Frontal cortex (tissue), 3 donors: ENCODE measurements at regions not wholly inside any gene's neighbourhood (a gene's known extent, or its start where the extent isn't known, plus 50 kb on each side); places are given as distances from the start of the nearest gene placed in this dataset.

Source experiments
- DNase-seq, 2 donors: peaks; one replicate each; pipeline ENCODE4 v3.0.0; 2012; ENCODE audit warnings: low spot score in 2 of 2
- FAIRE-seq: peaks from 2 replicates; lab custom pipeline; 2012; peaks lifted over from hg19 to GRCh38; lab: Jason Lieb, UNC
- donor health status: control.
- donor health status: control.
- donor health status: control.

DNA sequence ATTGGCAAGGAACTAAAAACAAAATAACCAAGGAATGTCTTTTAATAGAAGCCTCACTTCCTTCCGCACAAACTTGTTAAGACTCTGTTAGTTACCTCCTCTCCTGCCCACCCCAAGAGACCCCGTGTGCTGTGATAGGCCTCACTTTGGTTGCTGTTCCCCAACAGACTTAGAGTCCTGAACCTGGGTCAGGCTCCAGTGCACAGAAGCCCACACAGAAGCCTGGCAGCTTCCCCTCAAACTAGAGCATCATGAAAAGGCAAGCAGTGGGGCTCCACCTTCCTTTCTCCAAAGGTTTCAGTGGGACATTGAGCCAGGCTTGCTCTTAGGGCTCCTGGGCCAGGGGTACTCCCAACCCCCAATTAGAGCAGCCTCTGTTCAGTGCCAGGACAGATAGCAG lies 230.5 kb downstream of the ESM1 start:
- no peak for FAIRE-seq
- no peak for DNase-seq

DNA sequence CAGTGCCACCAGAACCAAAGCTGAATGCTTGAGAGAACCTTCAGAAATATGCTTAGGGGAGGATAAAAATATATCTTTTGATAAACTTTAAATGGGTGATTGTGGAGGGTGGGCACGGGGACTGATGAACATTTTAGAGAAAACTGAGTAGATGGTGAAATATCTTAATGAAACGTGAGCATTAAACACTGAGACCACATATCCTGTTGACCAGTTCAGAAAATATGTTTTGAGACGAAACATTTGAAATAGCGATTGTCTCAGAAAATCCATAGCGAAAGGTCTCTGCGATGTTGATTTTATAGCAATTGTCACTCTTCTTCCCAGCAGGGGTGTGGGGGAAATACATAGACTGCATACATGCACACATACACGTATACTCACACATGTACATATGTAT lies 231.0 kb downstream of the ESM1 start:
- no peak for FAIRE-seq
- no peak for DNase-seq

DNA sequence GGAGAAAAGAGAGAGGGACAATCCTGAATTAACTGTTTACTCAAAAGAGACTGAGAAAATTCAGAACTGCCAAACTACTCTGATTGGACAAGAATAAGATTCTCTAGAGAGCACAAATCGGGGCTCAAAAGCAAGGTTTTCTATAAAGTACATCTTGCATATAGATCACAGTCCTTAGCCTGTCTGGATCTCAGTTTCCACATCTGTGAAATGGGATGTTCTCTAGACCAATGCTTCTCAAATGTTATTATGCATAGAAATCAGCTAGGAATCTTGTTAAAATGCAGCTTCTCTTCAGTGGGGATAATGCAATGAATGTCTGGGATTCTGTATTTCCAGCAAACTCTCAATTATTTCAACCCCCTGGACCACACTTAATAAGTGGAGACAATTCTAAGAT lies 231.6 kb downstream of the ESM1 start:
- no peak for FAIRE-seq

DNA sequence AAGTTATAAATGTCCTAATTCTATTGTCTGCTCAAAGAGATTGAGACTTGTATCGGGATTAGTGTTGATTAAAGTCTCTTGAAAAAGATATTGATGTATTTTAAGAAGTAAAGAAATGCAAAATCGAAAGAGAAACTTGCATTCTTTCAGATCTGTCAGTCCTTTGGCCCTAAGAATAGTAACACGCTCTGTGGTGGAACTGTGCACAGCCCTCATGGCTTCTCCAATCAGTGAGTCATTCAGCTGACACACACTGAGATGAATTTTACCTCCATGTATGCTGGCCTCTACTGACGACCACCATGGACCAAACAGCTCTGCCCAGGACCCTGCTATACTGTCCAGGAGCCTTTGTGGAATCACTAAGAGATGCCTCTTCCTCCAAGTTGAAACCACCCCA lies 232.4 kb downstream of the ESM1 start:
- no peak for DNase-seq
- FAIRE-seq = no peak

More for the DNA sequence above, 231.6 kb downstream of the ESM1 start:
- DNase-seq = no peak

DNA sequence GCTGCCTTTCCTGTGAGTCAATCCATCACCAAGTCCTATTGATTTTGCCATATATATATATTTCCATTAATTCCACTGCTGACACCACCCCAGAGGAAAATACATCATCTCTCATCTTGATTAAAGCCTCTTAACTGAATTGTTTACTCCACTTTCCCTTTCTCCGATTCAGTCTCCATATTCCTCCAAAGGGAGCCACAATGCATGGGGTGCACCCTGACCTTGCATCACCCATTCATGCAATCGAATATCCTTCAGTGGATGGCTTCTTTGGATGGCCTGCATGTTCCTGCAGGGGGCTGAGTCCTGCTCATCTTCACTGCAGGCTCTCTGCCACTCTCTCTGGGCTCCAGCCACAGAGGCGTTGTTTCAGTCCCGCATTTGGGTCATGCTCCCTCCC lies 231.0 kb downstream of the SNX18 start:
- DNase-seq = no peak

DNA sequence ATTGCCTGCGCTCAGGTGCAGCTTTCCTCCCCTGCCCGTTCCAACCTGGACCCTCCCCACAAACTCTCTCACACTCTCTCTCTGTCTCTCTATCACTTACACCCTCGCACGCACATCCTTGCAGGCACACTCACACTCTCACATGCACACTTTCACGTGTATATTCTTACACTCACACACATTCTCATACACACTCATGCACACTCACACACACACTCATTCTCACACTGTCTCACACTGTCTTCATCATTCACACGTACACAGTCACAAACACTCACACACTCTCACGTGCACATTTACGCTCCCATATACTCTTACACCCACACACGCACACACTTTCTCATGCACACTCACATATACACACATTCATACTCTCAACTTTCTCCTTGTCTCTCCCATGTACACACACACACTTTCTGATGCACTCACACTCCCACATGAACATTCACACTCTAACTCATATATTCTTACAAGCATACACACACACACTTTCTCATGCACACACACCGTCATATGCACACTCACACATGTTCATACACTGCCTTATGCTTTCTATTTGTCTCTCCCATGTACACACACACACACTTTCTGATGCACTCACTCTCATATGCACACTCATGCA lies 229.3 kb downstream of the SNX18 start:
- FAIRE-seq (no peak), DNase-seq (no peak)

More for the DNA sequence above, 231.0 kb downstream of the SNX18 start:
- no peak for FAIRE-seq

DNA sequence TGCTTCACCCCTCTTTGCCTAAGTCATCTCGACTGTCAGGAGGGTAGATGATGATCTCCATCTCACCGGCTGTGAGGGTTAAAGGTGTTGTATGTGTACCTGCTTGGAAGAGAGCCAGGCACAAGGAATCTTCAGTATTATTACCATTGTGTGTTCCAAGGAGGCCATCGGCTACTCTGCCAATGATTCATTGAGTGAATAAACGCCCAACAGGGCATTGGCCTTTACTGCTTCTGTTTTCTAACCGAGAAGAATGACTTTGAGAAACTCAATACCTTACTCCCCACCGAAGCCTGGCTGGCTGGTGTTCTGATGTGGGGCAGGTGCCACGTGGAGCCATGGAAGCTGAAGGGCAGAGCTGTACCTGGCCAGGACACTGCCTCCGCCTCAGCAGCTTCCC lies 228.8 kb downstream of the SNX18 start:
- DNase-seq (no peak), FAIRE-seq (no peak)

DNA sequence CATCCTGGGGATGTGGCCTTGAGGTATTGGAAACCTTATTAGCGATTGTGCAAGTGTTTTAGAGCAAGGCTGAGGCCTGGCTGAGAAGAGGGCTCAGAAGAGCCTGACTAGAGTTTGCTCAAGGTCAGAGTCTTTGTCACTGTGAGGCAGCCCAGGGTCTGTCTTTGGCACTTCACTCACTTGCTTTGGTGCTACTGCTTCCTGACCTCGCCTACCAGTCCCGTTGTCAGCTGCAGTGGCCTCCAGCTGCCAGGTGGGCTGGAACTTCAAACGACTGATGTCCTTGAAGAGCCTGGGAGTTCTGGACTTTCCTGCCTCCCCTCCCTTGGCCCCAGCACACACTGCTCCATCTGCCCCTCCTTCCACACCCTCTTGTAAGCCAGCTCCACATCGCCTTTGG lies 228.0 kb downstream of the SNX18 start:
- FAIRE-seq (no peak), DNase-seq (no peak)

DNA sequence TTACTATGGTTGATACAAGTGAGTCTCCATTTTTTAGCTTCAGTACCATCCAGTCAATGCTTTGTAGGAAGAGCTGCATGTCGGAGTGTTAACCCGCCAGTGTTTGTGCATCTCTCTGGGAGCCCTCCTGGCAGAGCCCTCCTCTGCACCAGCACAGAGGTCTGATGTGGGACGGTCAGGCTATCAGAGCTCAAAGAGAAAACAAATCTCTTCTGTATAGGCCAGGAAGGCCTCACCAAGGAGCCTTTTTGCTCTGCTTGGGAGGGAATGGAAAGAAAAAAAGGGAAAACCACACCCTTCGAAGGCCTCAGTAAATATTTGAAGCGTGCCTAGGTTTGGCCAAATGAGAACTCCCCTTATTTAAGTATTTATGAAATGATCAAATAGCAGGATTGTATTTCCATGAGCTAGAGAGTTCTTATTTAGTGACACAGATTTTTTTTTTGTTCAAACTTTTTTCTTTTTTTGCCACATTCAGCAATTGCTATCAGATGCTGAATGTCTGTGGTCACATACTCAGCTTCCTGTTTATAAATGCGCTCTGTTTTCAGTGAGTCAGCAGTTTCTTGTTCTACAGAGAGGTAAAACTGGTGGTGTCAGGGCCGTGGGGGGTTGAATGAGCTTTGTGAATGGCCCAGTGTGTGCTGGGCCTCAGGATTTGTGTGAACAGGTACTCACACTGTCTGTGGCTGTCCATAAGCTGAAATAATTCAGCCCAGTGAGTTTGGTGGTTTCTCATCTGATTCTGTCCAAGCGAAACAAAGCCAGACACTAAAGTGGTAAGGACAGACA lies 226.6 kb downstream of the SNX18 start:
- FAIRE-seq = no peak

DNA sequence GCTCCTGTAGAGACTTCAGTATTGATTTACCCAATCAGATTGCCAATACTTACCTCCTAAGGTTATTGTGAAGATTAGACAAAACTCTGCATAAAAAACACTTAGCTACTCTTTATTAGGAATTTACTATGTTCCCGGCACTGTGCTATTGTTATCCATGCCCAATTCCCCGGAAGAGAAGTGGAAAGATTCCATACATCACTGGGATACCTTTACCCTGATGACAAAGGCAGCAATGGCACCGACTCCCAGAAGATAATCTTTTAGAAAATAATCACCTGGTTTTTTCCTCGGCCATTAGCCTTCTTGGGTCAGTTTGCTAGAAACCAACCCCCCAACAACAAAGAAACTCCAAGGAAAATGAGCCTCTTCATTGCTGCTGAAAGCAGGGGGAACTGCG lies 226.0 kb downstream of the SNX18 start:
- DNase-seq = no peak
- FAIRE-seq = no peak

More for the DNA sequence above, 226.6 kb downstream of the SNX18 start:
- peak in 1 of 2 donors; percentile 12 for DNase-seq

DNA sequence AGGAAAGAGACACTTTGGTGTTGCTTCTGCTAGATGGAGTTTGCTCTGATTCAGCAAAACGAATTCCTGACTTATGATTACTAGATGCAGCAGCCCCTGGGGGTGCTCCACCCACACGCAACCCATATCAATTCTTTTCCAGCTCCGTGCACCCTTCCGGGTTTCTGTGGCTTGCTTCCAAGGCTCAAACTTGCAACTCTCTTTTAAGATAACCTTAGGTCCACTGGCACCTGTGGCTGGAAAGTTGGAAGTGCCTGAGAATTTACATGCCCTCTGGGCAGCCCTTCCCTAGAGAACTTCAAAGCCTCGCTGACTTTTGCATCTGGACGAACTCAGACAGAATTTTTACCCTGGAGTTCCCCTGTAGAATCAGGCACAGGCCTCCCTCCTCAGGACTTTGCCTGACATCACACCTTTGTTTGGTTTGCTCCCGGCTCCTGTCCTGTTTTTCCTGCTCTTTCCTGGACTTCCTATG lies 224.9 kb downstream of the SNX18 start:
- no peak for FAIRE-seq
- DNase-seq = no peak

DNA sequence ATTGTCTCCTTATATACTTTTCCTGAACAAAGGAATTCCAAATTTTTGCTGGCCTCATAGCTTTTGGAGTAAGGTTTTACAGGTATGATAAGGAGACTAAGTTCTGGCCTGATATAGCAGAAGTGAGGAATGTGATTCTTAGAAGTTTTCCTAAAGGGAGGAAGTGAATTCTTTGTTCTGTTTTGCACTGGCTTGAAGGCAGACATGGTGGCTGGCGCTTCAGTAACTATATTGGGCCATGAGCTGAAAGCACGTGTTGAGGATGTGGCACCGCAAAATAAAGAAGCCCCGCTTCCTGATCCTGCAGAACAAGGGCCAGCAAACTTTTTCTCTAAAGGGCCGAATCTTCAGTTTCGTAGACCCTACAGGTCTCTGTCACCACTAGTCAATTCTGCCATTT lies 224.2 kb downstream of the SNX18 start:
- DNase-seq = no peak
- no peak for FAIRE-seq

DNA sequence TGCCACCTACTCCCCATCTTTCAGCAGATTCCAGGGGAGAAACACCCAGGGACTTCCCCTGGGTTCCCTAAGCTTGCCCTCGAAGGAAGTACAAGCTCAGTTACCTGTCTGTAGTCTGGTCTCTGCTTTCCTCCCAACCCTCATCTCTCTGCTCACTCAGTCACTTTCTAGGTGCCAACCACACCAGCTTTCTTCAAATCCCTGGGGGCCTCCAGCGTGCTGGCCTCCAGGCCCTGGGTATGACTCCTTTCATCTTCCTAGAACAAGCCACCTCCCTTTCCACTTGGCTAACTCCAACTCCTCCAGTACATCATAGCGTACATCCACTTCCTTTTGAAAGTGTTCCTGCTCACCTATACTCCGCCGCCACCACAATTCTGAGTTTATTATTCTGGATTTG lies 222.6 kb downstream of the SNX18 start:
- FAIRE-seq = no peak
- no peak for DNase-seq

DNA sequence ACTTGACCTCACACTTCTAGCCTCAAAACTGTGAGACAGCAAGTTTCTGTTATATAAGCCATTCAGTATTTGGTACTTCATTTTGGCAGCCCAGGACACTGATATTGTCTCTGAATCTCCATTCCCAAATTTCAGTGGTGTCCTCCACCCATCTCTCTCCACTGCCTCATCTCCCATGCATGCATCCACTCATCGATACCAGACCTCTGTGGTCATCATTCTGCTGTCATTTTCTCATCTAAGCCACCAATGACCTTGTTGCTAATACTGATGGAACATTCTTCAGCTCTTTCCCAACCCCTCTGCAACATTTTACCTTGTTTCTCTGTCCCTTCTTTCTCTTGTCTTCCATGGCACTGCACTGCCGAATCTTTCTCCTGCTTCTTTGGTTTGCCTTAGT lies 221.8 kb downstream of the SNX18 start:
- DNase-seq = no peak
- no peak for FAIRE-seq

DNA sequence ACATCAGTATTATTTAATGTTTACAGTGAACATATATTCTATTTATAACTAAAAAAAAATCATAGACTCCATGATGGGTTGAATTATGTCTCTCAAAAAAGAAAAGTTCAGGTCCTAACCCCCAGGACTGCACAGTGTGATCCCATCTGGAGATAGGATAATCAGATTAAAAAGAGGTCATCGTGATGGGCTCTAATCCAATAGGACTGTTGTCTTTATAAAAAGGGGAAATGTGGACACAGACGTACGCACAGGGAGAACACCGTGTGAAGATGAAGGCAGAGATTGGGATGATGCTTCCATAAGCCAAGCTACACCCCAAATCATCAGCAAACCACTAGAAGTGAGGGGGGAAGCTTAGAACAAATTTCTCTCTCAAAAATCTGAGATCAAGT lies 221.4 kb downstream of the SNX18 start:
- DNase-seq (no peak), FAIRE-seq (no peak)

DNA sequence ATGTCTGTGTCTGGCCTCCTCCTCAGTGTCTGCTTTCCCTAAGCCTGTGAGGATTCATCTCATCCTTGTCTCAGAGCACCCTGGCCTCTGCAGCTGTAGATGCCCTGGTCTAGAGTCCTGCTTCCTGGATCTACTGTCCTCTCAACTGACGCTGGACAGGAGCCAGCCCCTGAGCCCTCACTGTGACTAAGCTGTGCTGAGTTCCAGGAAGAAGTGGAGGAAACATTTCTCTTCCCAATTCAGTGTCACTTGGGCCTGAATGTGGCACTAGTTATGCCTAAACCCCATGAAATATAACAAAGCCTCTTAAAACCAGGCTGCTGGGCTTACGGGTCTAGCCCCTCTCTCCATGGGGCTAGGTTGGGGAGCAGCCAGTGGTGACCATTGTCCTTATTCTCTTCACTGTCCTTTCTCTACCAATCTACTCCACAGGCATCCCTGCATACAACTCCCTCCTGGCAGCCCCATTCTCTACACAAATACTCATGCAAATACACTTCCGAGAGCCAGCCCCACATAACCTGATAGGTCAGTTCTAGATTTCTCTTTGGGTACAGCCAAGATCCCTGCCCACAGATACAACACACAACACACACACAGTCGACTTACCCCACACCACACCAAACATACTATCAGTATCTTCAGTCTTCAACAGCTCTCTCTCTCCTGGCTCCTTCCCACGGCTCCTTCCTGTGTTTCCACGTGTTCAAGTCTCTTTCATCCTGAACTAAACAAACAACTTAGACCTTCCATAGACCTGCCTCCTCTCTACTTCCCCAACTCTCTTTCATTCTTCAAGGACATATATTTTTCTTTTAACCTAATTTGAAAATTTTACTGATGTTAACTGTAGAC lies 220.8 kb downstream of the SNX18 start:
- FAIRE-seq (no peak), DNase-seq (no peak)

DNA sequence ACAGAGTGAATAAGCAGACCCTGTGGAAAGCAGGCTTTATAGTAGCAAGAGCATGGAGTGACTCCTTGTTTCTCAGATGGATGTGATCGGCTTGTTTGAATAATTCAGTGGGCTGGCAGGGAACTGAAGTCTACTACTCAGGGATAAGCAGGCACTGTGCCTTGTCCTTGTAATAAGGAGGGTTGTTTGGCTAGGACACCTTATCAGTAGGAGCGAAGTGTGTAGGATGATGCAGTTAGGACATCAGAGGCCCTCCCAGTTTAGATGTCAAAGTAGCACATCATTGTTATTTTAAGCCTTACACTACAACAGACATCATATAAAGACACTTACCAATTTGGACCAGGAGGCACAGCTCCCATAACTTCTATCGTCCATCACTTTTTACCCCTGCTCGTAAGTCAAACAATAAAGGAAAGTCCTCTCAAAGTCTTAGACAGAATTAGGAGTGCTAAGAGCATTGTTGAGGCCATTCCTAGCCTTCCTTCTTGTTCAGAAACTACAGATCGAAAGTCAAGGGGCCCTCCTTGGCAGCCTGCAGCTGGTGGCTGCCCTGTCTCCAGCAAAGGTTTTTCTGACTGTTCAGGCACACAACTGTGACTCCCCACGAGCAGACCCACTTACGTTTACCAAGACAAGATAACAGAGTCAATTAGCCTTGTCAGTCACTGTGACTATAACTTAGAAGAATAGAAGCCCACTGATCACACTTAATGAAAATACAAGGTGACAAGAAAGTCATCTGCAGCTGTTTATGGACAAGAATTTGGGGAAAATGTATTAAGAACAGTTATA lies 218.6 kb downstream of the SNX18 start:
- DNase-seq (no peak), FAIRE-seq (no peak)

DNA sequence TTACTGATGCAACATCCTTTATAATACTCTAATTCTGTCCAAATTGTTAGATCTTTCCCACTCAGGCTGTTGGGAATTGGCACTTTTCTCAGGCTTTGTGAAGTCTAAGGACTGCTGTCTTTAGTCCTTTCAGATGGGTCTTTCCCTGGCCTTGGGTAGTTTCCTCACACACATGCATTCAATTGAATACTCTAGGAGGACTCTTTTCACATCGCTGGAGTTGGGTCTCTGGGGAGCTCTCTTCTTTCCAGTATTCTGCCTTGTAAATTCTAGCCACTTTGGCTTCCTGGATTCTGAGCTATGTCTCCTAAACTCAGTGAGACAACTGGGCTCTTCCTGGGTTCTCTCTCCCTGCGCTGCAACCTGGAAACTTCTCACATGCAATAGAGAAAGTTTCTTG lies 215.5 kb downstream of the SNX18 start:
- DNase-seq (no peak), FAIRE-seq (no peak)

DNA sequence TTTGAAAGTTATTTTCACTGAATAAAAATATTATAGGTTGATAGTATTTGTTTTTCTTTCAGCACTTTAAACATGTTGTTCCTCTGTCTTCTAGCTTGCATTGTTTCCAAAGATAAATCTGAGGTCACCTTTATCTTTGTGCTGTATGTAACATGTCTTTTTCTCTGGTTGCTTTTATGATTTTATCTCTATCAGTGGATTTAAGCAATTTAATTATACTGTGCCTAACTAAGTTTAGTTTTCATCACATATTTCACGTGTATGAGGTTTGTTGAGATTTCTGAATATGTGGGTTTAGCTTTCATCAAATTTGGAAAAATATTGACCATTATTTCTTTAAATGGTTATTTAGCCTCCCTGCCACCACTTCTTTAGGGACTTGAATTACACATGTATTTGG lies 214.5 kb downstream of the SNX18 start:
- FAIRE-seq = no peak
- no peak for DNase-seq

DNA sequence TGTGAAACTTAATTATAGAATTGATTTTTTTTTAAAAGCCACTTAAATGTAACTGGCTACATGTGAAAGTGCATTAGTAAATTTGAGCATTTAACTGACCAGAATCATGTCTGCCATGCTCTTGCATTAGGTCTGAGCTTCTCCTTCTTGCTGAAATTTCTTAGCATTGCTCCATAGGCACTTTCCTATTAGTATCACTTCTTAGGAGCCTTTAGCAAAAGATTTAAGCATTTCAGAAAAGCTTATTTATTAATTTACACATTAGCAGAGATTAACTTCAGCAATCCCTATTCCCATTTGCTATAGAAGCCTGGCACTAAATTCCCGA lies 211.0 kb downstream of the SNX18 start:
- DNase-seq (no peak), FAIRE-seq (no peak)
